Ishikawa (cell line): ENCODE measurements at regions not wholly inside any gene's neighbourhood (a gene's known extent, or its start where the extent isn't known, plus 50 kb on each side); places are given as distances from the start of the nearest gene placed in this dataset.

Experiments
- CEBPB ChIP-seq: IDR thresholded peaks from 2 replicates; pipeline ENCODE4 v1.6.1; 2012
- CREB1 ChIP-seq: IDR thresholded peaks from 2 replicates; pipeline ENCODE4 v1.6.1; 2012; ENCODE audit warnings: low read depth
- EGR1 ChIP-seq: IDR thresholded peaks from 2 replicates; pipeline ENCODE4 v1.6.1; 2012
- EP300 ChIP-seq: IDR thresholded peaks from 2 replicates; pipeline ENCODE4 v1.6.1; 2012; ENCODE audit warnings: borderline replicate concordance
- FOXM1 ChIP-seq: IDR thresholded peaks from 2 replicates; pipeline ENCODE4 v1.6.1; 2012; ENCODE audit warnings: low read depth, borderline replicate concordance
- NFIC ChIP-seq: IDR thresholded peaks from 2 replicates; pipeline ENCODE4 v1.6.1; 2012
- RAD21 ChIP-seq: IDR thresholded peaks from 2 replicates; pipeline ENCODE4 v1.6.1; 2012; ENCODE audit warnings: low read depth
- TAF1 ChIP-seq: IDR thresholded peaks from 2 replicates; pipeline ENCODE4 v1.6.1; 2012; ENCODE audit warnings: low read depth, mild to moderate bottlenecking
- TCF12 ChIP-seq: IDR thresholded peaks from 2 replicates; pipeline ENCODE4 v1.6.1; 2012; ENCODE audit warnings: low read depth
- TEAD4 ChIP-seq: IDR thresholded peaks from 2 replicates; pipeline ENCODE4 v1.6.1; 2012
- YY1 ChIP-seq: IDR thresholded peaks from 2 replicates; pipeline ENCODE4 v1.6.1; 2012; ENCODE audit warnings: low read depth
- ZBTB7A ChIP-seq: IDR thresholded peaks from 2 replicates; pipeline ENCODE4 v1.6.1; 2012; ENCODE audit warnings: low read depth
- TF ChIP-seq, protein P1 (sequence below): IDR thresholded peaks from 2 replicates; pipeline ENCODE4 v1.6.1; 2012
- TF ChIP-seq, protein P2 (sequence below): IDR thresholded peaks from 2 replicates; pipeline ENCODE4 v1.6.1; 2012; ENCODE audit warnings: low read depth, mild to moderate bottlenecking
- TF ChIP-seq, protein P3 (sequence below): IDR thresholded peaks from 2 replicates; pipeline ENCODE4 v1.6.1; 2012

DNA sequence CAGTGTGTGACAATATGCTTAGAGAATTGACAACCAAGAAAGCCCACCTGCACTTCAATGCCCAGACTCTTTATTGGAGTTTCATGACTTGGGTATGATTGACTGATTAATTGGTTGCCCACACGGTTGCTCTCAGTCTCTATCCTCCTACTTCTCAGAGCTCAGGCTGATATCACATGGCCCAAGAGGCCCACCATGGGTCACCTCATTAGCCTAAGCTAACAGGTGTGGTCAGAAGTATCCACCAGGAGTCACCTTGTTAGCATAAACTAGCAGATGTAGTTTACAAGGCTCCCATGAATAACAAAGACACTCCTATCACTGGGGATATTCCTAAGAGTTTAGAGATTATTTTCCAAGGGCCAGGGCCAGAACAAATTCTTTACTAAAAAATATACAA is 120.2 kb upstream of the MBNL1 start:
- TF ChIP-seq RAD21 (no peak), FOXM1 (no peak), TEAD4 (no peak), YY1 (no peak), TCF12 (no peak), ZBTB7A (no peak), CREB1 (no peak), NFIC (no peak), EGR1 (no peak), EP300 (no peak), TAF1 (no peak), CEBPB (no peak)
- TF ChIP-seq, protein P1, sequence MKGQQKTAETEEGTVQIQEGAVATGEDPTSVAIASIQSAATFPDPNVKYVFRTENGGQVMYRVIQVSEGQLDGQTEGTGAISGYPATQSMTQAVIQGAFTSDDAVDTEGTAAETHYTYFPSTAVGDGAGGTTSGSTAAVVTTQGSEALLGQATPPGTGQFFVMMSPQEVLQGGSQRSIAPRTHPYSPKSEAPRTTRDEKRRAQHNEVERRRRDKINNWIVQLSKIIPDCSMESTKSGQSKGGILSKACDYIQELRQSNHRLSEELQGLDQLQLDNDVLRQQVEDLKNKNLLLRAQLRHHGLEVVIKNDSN = no peak
- TF ChIP-seq, protein P2, sequence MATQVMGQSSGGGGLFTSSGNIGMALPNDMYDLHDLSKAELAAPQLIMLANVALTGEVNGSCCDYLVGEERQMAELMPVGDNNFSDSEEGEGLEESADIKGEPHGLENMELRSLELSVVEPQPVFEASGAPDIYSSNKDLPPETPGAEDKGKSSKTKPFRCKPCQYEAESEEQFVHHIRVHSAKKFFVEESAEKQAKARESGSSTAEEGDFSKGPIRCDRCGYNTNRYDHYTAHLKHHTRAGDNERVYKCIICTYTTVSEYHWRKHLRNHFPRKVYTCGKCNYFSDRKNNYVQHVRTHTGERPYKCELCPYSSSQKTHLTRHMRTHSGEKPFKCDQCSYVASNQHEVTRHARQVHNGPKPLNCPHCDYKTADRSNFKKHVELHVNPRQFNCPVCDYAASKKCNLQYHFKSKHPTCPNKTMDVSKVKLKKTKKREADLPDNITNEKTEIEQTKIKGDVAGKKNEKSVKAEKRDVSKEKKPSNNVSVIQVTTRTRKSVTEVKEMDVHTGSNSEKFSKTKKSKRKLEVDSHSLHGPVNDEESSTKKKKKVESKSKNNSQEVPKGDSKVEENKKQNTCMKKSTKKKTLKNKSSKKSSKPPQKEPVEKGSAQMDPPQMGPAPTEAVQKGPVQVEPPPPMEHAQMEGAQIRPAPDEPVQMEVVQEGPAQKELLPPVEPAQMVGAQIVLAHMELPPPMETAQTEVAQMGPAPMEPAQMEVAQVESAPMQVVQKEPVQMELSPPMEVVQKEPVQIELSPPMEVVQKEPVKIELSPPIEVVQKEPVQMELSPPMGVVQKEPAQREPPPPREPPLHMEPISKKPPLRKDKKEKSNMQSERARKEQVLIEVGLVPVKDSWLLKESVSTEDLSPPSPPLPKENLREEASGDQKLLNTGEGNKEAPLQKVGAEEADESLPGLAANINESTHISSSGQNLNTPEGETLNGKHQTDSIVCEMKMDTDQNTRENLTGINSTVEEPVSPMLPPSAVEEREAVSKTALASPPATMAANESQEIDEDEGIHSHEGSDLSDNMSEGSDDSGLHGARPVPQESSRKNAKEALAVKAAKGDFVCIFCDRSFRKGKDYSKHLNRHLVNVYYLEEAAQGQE = no peak
- TF ChIP-seq, protein P3, sequence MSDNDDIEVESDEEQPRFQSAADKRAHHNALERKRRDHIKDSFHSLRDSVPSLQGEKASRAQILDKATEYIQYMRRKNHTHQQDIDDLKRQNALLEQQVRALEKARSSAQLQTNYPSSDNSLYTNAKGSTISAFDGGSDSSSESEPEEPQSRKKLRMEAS = no peak

DNA sequence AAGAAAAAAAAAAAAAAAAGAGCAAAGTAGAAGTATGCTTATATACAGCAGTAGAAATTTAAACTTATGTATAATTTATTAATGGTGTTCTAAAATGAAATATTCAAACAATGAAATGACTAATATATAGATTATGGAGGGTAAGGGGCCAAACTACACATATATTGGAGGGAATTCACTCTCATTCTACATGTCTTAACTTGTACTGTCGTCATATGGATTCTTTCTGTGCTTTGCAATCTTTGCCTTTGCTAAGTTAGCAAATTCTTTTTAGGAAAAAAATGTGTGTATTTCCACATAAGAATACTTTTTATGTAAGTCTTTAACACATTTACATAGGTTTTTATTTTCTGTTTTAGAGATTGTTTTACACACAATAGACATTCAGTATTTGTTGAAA is 118.9 kb upstream of the MBNL1 start:
- TF ChIP-seq FOXM1 = no peak
- TF ChIP-seq TAF1 = no peak
- no peak for TF ChIP-seq RAD21
- TF ChIP-seq YY1 = no peak
- TF ChIP-seq CREB1 = no peak
- no peak for TF ChIP-seq EGR1
- TF ChIP-seq EP300 = no peak
- TF ChIP-seq, protein P2 = no peak
- TF ChIP-seq TCF12 = no peak
- TF ChIP-seq, protein P3 = no peak
- TF ChIP-seq CEBPB = no peak
- no peak for TF ChIP-seq ZBTB7A
- TF ChIP-seq TEAD4 = no peak
- TF ChIP-seq, protein P1 = no peak
- TF ChIP-seq NFIC = no peak

DNA sequence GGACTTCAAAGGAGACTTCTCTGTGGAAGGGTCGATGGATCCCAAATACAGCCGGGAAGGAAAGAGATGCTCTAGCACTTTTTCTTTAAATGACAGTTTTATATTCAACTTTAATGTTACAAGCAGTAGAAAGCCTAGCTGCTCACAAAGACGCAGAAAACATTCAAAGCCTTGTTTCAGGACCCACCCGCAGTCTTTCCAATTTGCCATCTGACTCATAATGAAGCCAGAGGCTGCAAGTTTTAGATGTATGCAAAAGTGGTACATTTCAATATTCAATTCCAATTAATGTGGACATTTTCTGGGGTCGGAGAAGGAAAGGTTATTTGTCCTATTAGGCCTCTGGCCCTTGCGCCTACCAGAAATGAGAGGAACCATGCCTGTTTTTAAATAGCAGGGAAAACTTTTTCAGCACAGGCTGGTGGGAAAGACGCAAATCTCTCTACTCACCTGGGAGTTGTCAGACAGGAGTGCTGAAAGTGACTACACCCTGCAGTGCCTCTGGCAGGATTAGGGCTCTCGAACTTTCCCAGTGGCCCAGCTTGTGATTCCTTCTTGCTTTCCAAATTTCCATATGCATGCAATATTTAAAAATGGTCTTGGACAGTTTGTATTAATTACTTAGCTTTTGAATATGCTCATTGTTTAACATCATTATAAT is 117.4 kb upstream of the MBNL1 start:
- no peak for TF ChIP-seq TEAD4
- TF ChIP-seq, protein P3 = no peak
- TF ChIP-seq TCF12 = no peak
- TF ChIP-seq FOXM1 = no peak
- no peak for TF ChIP-seq RAD21
- TF ChIP-seq ZBTB7A = no peak
- TF ChIP-seq, protein P1 = no peak
- no peak for TF ChIP-seq TAF1
- TF ChIP-seq YY1 = no peak
- no peak for TF ChIP-seq CEBPB
- no peak for TF ChIP-seq NFIC
- no peak for TF ChIP-seq EP300
- no peak for TF ChIP-seq CREB1

DNA sequence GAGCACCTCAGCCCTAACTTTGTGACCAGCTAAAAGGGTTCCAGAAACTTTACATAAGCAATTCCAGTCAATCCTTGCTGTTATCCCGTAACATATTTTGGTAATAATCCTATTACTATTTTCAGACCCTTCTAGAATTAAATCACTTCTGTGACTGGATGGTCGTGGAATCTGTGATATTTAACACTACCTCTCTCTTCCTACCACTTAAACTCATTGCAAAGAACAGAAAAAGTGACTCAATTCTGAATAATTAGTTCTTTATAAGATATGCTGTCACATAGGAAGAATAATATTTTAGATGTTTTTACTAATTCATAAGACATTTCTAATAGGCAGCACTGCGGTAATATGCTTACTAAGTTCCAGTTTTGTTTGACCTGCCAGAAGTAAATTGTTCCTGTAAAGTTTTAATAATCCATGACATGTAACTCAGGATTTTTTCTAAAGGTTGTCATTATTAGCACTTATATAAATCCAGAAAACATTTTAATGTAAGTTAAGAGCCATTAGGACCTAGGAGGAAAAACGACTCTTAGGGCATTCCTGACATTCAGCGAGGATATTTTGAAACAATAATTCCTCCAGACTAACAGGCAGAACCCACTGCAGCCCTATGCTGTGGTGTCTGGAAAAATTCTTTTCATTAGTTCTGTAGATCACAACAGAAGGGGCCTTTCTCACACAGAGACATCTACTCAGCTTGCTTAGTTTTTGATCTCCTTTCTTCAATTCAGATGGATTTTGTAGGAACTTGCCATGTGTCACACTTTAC is 113.3 kb upstream of the MBNL1 start:
- TF ChIP-seq EP300 (no peak), TCF12 (no peak), ZBTB7A (no peak), CEBPB (no peak)
